HCT116 (cell line): ENCODE measurements at regions not wholly inside any gene's neighbourhood (a gene's known extent, or its start where the extent isn't known, plus 50 kb on each side); places are given as distances from the start of the nearest gene placed in this dataset.
"Not testable (repeated sequence)": the region's sequence is repeated elsewhere in the genome, so short reads cannot be mapped to it uniquely, and the experiment has no call there.

Source experiments
- ATAC-seq: fragments of 200-7000 bp; cut with Tn5 transposase; 2 replicates; pipeline ENCODE4 v1.9.1; 2020; ENCODE audit warnings: mild to moderate bottlenecking, moderate library complexity
- BruUV-seq: library from RNA; stranded (reverse); fragments of 400-500 nt; replicated peaks from 2 replicates; lab custom pipeline; 2021; lab: Mats Ljungman, UMichigan
- CTCF ChIA-PET: fragments of 300-600 bp; sonication (Branson Sonifier 250); formaldehyde crosslinking; loops from one replicate; lab custom pipeline; 2021; ENCODE audit warnings: antibody characterized with exemption; lab: Charles Lee
- POLR2A ChIA-PET: fragments of 300-600, 350-600 bp; sonication (Branson Sonifier 250); formaldehyde crosslinking; loops from one replicate; lab custom pipeline; 2021; ENCODE audit warnings: antibody characterized with exemption; lab: Charles Lee
- RAD21 ChIA-PET, 2 experiments: fragments of 300-600 bp; sonication (Branson Sonifier 250); formaldehyde crosslinking; loops; one replicate each; lab custom pipeline; 2023; ENCODE audit warnings: low total read pairs in 2 of 2; ENCODE audit not compliant: uncharacterized antibody in 2 of 2, unreplicated experiment in 2 of 2, low non-redundant PET in 1 of 2; lab: Charles Lee
- DNase-seq: peaks from one replicate; pipeline ENCODE4 v3.0.0-alpha.2; 2010; ENCODE audit warnings: low read depth, low spot score
- H2AFZ ChIP-seq: fragments of 200-600 bp; shearing (Covaris generic), sonication (generic); 2 replicates; pipeline ENCODE4 v1.6.1; 2017; ENCODE audit warnings: low read depth, mixed run types, mixed read lengths, antibody characterized with exemption, low read length; ENCODE audit not compliant: poor library complexity, severe bottlenecking
- H3K27ac ChIP-seq: 2 replicates; pipeline ENCODE4 v1.5.1; 2012; ENCODE audit warnings: low read depth, low read length
- H3K27me3 ChIP-seq: fragments of 200-600 bp; sonication (generic); 2 replicates; pipeline ENCODE4 v1.6.1; 2016; ENCODE audit warnings: mixed run types, low read length, mixed read lengths; ENCODE audit not compliant: insufficient read depth
- H3K36me3 ChIP-seq, 2 experiments: fragments of 200-500 bp in 1 of 2; fragments of 200-600 bp in 1 of 2; sonication (Bioruptor generic) in 1 of 2; sonication (generic) in 1 of 2; 2 replicates each; pipeline versions ENCODE4 v1.5.1 to v1.6.1; 2014 to 2016; ENCODE audit warnings: low read length in 2 of 2, inconsistent platforms in 1 of 2, mixed read lengths in 1 of 2, mixed run types in 1 of 2; ENCODE audit not compliant: insufficient read depth in 2 of 2, control insufficient read depth in 1 of 2
- H3K4me1 ChIP-seq, 2 experiments: fragments of 200-600 bp in 1 of 2; sonication (generic) in 1 of 2; 2 replicates each; pipeline versions ENCODE4 v1.5.1 to v1.6.1; 2012 to 2017; ENCODE audit warnings: low read length in 2 of 2, inconsistent platforms in 1 of 2, mild to moderate bottlenecking in 1 of 2, mixed read lengths in 1 of 2, mixed run types in 1 of 2, moderate library complexity in 1 of 2; ENCODE audit not compliant: insufficient read depth in 2 of 2, control insufficient read depth in 1 of 2
- H3K4me2 ChIP-seq: fragments of 200-600 bp; sonication (generic); 2 replicates; pipeline ENCODE4 v1.6.1; 2017; ENCODE audit warnings: mixed run types, low read length, mixed read lengths
- H3K4me3 ChIP-seq, 2 experiments: fragments of 200-600 bp in 1 of 2; sonication (generic) in 1 of 2; replicated peaks in 1 of 2; 2 replicates each; pipeline ENCODE4 v1.5.1; 2011 to 2016; ENCODE audit warnings: low read length in 2 of 2, control low read depth in 1 of 2, low read depth in 1 of 2, mild to moderate bottlenecking in 1 of 2, mixed read lengths in 1 of 2, mixed run types in 1 of 2
- H3K79me2 ChIP-seq: fragments of 200-600 bp; sonication (generic); 2 replicates; pipeline ENCODE4 v1.6.1; 2017; ENCODE audit warnings: mild to moderate bottlenecking, mixed run types, low read length, moderate library complexity, mixed read lengths; ENCODE audit not compliant: insufficient read depth
- H3K9ac ChIP-seq: fragments of 200-600 bp; sonication (generic); 2 replicates; pipeline ENCODE4 v1.6.1; 2016; ENCODE audit warnings: low read length, mixed read lengths
- H3K9me2 ChIP-seq: fragments of 200-600 bp; sonication (generic), shearing (Covaris generic); 2 replicates; pipeline ENCODE4 v1.6.1; 2017; ENCODE audit warnings: mixed run types, mild to moderate bottlenecking, moderate library complexity; ENCODE audit not compliant: insufficient read depth
- H3K9me3 ChIP-seq, 2 experiments: fragments of 200-500 bp in 1 of 2; fragments of 200-600 bp in 1 of 2; sonication (Bioruptor generic) in 1 of 2; sonication (generic) in 1 of 2; 2 replicates each; pipeline ENCODE4 v1.6.1; 2014 to 2017; ENCODE audit warnings: low read length in 2 of 2, mixed read lengths in 2 of 2, inconsistent platforms in 1 of 2, low read depth in 1 of 2, mild to moderate bottlenecking in 1 of 2, mixed run types in 1 of 2, moderate library complexity in 1 of 2; ENCODE audit not compliant: control insufficient read depth in 1 of 2, insufficient read depth in 1 of 2
- H4K20me1 ChIP-seq: fragments of 200-600 bp; sonication (generic), shearing (Covaris generic); 2 replicates; pipeline ENCODE4 v1.6.1; 2017; ENCODE audit warnings: mixed run types, mild to moderate bottlenecking, moderate library complexity; ENCODE audit not compliant: insufficient read depth
- ELF1 ChIP-seq: IDR thresholded peaks from 2 replicates; pipeline ENCODE4 v1.6.1; 2012; ENCODE audit warnings: low read depth, borderline replicate concordance
- FOSL1 ChIP-seq: IDR thresholded peaks from 2 replicates; pipeline ENCODE4 v1.6.1; 2012; ENCODE audit warnings: low read depth
- POLR2A ChIP-seq: IDR thresholded peaks from 2 replicates; pipeline ENCODE4 v1.7.0; 2011; ENCODE audit warnings: borderline replicate concordance; ENCODE audit not compliant: insufficient read depth, insufficient read length; ENCODE audit errors: extremely low read depth
- intact Hi-C: fragments of 100-400 bp; cut with micrococcal nuclease; formaldehyde crosslinking; loops from 2 replicates; pipeline ENCODE4 v1.10.0; 2022
- TF ChIP-seq, protein P1 (sequence below), 3 experiments: fragments of 200-600 bp in 1 of 3; sonication (generic) in 1 of 3; IDR thresholded peaks in 2 of 3; conservative IDR thresholded peaks in 1 of 3; 2 replicates each; pipeline ENCODE4 v1.5.1; 2012 to 2017; ENCODE audit warnings: low read depth in 2 of 3, low read length in 2 of 3, antibody characterized with exemption in 1 of 3, borderline replicate concordance in 1 of 3, control low read depth in 1 of 3, mild to moderate bottlenecking in 1 of 3, mixed read lengths in 1 of 3, mixed run types in 1 of 3, moderate library complexity in 1 of 3; ENCODE audit not compliant: insufficient read depth in 1 of 3

DNA sequence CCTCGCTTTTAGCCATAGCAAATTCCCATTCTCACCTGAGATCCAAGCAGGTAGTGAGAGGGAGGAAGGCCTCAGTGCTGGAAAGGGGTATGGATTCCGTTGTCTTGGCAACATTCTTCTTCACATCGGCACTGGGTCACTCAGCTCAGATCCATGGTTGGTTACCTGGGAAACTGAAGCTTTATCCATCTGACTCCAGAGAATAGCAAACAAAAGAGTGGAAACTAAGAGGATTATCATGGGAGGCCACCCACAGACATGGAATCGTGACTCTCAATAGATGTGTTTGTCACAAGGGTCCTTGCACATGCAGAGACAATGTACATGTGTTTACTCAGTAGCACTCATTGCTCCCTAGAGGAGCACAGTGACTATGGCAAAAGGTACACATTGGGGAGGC lies 81.0 kb downstream of the MAGED4 start:
- intact Hi-C loops, result no loop called here
- H3K4me2 ChIP-seq, result no peak overlapping the region
- H4K20me1 ChIP-seq, result no peaks in the 10 kb centered on the region
- no peak for DNase-seq
- H3K27me3 ChIP-seq, result no peaks in the 10 kb centered on the region
- RAD21 ChIA-PET, result no interaction called here
- no peaks in the 10 kb centered on the region for H3K36me3 ChIP-seq
- H3K27ac ChIP-seq, result no peak overlapping the region
- no peak for ATAC-seq
- H3K9ac ChIP-seq, result no peak overlapping the region
- no peak for TF ChIP-seq FOSL1
- no peak for TF ChIP-seq ELF1
- TF ChIP-seq, protein P1, sequence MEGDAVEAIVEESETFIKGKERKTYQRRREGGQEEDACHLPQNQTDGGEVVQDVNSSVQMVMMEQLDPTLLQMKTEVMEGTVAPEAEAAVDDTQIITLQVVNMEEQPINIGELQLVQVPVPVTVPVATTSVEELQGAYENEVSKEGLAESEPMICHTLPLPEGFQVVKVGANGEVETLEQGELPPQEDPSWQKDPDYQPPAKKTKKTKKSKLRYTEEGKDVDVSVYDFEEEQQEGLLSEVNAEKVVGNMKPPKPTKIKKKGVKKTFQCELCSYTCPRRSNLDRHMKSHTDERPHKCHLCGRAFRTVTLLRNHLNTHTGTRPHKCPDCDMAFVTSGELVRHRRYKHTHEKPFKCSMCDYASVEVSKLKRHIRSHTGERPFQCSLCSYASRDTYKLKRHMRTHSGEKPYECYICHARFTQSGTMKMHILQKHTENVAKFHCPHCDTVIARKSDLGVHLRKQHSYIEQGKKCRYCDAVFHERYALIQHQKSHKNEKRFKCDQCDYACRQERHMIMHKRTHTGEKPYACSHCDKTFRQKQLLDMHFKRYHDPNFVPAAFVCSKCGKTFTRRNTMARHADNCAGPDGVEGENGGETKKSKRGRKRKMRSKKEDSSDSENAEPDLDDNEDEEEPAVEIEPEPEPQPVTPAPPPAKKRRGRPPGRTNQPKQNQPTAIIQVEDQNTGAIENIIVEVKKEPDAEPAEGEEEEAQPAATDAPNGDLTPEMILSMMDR (IDR thresholded peaks at IDR 0.05 in 2 of 3, conservative IDR thresholded peaks at IDR 0.05 in 1 of 3; ENCODE audit: borderline replicate concordance in 1 of 3, insufficient read depth in 1 of 3, low read depth in 2 of 3, low read length in 2 of 3), result no peak
- no peak for TF ChIP-seq POLR2A
- no peaks in the 10 kb centered on the region for H3K9me3 ChIP-seq
- BruUV-seq, result no TSS peak
- H3K4me1 ChIP-seq, result peaks cover 3 to 13% of the 10 kb centered on the region in 2 experiments; a peak in 2 of 4 replicates
- POLR2A ChIA-PET, result no interaction called here
- no peak overlapping the region for H2AFZ ChIP-seq
- CTCF ChIA-PET, result no interaction called here
- H3K9me2 ChIP-seq, result no peaks in the 10 kb centered on the region
- H3K79me2 ChIP-seq, result no peaks in the 10 kb centered on the region
- no peak overlapping the region for H3K4me3 ChIP-seq

DNA sequence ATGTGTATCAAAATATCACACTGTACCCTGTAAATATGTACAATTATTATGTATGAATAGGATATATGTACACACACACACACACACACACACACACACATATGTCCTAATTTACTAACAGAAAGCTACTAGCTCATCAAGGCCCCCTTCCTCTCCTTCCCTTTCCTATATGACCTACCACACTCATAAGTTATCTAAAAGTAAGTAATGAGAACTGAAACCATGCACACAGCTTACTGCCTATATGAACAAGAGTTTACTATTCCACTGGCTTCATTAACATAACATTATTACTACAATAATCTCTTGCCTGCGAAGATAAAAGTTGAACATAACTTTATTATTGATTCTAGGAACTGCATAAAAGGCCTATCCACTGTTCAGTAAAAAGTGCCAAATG lies 83.8 kb downstream of the MAGED4 start:
- H3K9ac ChIP-seq, RAD21 ChIA-PET, H3K9me2 ChIP-seq, ATAC-seq, H3K27me3 ChIP-seq, H3K79me2 ChIP-seq, POLR2A ChIA-PET, H3K4me1 ChIP-seq, CTCF ChIA-PET, H3K27ac ChIP-seq, H4K20me1 ChIP-seq, DNase-seq, H3K9me3 ChIP-seq, H2AFZ ChIP-seq, BruUV-seq, H3K36me3 ChIP-seq, H3K4me2 ChIP-seq, intact Hi-C loops, H3K4me3 ChIP-seq: not testable (repeated sequence)
